ENCODE measurements at regions not wholly inside any gene's neighbourhood (a gene's known extent, or its start where the extent isn't known, plus 50 kb on each side); places are given as distances from the start of the nearest gene placed in this dataset.

- TF ChIP-seq, protein P1, sequence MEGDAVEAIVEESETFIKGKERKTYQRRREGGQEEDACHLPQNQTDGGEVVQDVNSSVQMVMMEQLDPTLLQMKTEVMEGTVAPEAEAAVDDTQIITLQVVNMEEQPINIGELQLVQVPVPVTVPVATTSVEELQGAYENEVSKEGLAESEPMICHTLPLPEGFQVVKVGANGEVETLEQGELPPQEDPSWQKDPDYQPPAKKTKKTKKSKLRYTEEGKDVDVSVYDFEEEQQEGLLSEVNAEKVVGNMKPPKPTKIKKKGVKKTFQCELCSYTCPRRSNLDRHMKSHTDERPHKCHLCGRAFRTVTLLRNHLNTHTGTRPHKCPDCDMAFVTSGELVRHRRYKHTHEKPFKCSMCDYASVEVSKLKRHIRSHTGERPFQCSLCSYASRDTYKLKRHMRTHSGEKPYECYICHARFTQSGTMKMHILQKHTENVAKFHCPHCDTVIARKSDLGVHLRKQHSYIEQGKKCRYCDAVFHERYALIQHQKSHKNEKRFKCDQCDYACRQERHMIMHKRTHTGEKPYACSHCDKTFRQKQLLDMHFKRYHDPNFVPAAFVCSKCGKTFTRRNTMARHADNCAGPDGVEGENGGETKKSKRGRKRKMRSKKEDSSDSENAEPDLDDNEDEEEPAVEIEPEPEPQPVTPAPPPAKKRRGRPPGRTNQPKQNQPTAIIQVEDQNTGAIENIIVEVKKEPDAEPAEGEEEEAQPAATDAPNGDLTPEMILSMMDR (conservative IDR thresholded peaks at IDR 0.05) = no peak
- TF ChIP-seq ZFX (IDR thresholded peaks at IDR 0.05) = no peak
These were observed 398.3 kb downstream of the ANXA1 start for GRCh38 chr9:73549991-73550390.

Data from C4-2B (cell line).